HL-60 (cell line): ENCODE measurements at regions not wholly inside any gene's neighbourhood (a gene's known extent, or its start where the extent isn't known, plus 50 kb on each side); places are given as distances from the start of the nearest gene placed in this dataset.

Experiments
- GABPA ChIP-seq: IDR thresholded peaks from 2 replicates; pipeline ENCODE4 v1.6.1; 2012; ENCODE audit warnings: low read depth
- POLR2AphosphoS5 ChIP-seq: IDR thresholded peaks from 2 replicates; pipeline ENCODE4 v1.6.1; 2012; ENCODE audit warnings: low read depth
- SPI1 ChIP-seq: IDR thresholded peaks from 2 replicates; pipeline ENCODE4 v1.6.1; 2012; ENCODE audit warnings: low read depth, mild to moderate bottlenecking, borderline replicate concordance
- TF ChIP-seq, protein P1 (sequence below): IDR thresholded peaks from one replicate; pipeline ENCODE4 v1.5.1; 2011; ENCODE audit warnings: low read length, control low read depth, inconsistent platforms; ENCODE audit not compliant: insufficient read depth

DNA sequence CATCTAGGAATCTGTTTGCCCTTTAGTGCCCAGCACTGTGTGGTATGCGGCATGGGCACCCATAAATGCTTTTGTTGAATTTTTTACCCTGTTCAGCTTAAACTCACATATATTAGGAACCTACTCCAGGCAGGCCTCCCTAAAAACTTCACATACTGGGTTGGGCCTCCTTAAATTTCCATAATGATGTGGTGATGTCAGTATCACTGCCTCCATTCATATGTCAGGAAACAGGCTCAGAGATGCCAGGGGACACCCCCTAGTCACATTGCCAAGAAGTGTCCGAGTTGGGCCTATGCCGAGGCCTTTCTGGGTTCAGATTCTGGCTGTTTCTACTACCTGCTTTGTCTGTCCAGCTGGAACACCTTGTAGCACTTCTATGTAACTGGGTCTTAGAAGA is 55.7 kb upstream of the RUNX3 start:
- TF ChIP-seq, protein P1, sequence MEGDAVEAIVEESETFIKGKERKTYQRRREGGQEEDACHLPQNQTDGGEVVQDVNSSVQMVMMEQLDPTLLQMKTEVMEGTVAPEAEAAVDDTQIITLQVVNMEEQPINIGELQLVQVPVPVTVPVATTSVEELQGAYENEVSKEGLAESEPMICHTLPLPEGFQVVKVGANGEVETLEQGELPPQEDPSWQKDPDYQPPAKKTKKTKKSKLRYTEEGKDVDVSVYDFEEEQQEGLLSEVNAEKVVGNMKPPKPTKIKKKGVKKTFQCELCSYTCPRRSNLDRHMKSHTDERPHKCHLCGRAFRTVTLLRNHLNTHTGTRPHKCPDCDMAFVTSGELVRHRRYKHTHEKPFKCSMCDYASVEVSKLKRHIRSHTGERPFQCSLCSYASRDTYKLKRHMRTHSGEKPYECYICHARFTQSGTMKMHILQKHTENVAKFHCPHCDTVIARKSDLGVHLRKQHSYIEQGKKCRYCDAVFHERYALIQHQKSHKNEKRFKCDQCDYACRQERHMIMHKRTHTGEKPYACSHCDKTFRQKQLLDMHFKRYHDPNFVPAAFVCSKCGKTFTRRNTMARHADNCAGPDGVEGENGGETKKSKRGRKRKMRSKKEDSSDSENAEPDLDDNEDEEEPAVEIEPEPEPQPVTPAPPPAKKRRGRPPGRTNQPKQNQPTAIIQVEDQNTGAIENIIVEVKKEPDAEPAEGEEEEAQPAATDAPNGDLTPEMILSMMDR = no peak
- TF ChIP-seq POLR2AphosphoS5 = no peak
- TF ChIP-seq SPI1 = no peak
- no peak for TF ChIP-seq GABPA
